ENCODE measurements at regions not wholly inside any gene's neighbourhood (a gene's known extent, or its start where the extent isn't known, plus 50 kb on each side); places are given as distances from the start of the nearest gene placed in this dataset.

GRCh38 chr4:31187979-31188378 is 467.8 kb downstream of the PCDH7 start:
- H3K36me3 ChIP-seq = no peaks in the 10 kb centered on the region
- no peak overlapping the region for H3K4me3 ChIP-seq
- H3K4me2 ChIP-seq = no peak overlapping the region
- no peak overlapping the region for H3K27ac ChIP-seq
- H3K9me3 ChIP-seq (ENCODE audit: low read depth) = peaks cover 8% of the 10 kb centered on the region
- H3K27me3 ChIP-seq = no peaks in the 10 kb centered on the region
- Mint-ChIP-seq H3K27ac (peak overlapping the region; percentile 44), H3K4me3 (no peak overlapping the region), H3K36me3 (no peaks in the 10 kb centered on the region), H3K9me3 (peaks cover 12% of the 10 kb centered on the region), H3K27me3 (ENCODE audit: insufficient read depth, low read depth) (no peaks in the 10 kb centered on the region), H3K4me1 (peaks cover 2% of the 10 kb centered on the region)
- H3F3A ChIP-seq (ENCODE audit: low read depth) = no peaks in the 10 kb centered on the region
- peaks cover 16% of the 10 kb centered on the region for H3K4me1 ChIP-seq
- no peak overlapping the region for H2AFZ ChIP-seq (replicated peaks)
- H3K9ac ChIP-seq = no peak overlapping the region
- no peak for DNase-seq (ENCODE audit: low spot score)
- TF ChIP-seq EZH2 (IDR thresholded peaks at IDR 0.05) = no peak
- no peak for TF ChIP-seq CTCF (IDR thresholded peaks at IDR 0.05)
- no peak for TF ChIP-seq EZH2phosphoT487 (IDR thresholded peaks at IDR 0.05)
- H3K79me2 ChIP-seq (ENCODE audit: low read depth) = no peaks in the 10 kb centered on the region
- H4K20me1 ChIP-seq (ENCODE audit: low read depth) = no peaks in the 10 kb centered on the region

- no peak for DNase-seq (ENCODE audit: low spot score)
- Histone ChIP-seq H3K4me2 (no peak overlapping the region), H3K79me2 (ENCODE audit: low read depth) (no peaks in the 10 kb centered on the region), H3K27ac (no peak overlapping the region), H3K9me3 (ENCODE audit: low read depth) (peaks cover 8% of the 10 kb centered on the region), H3F3A (ENCODE audit: low read depth) (no peaks in the 10 kb centered on the region), H3K36me3 (no peaks in the 10 kb centered on the region), H3K27me3 (no peaks in the 10 kb centered on the region), H3K4me1 (peaks cover 16% of the 10 kb centered on the region), H2AFZ (replicated peaks) (no peak overlapping the region), H4K20me1 (ENCODE audit: low read depth) (no peaks in the 10 kb centered on the region), H3K4me3 (no peak overlapping the region), H3K9ac (no peak overlapping the region)
- peaks cover 5% of the 10 kb centered on the region for H3K9me3 Mint-ChIP-seq
- no peaks in the 10 kb centered on the region for H3K36me3 Mint-ChIP-seq
- H3K27ac Mint-ChIP-seq = no peak overlapping the region
- no peak overlapping the region for H3K4me3 Mint-ChIP-seq
- TF ChIP-seq EZH2phosphoT487 (IDR thresholded peaks at IDR 0.05) = no peak
- no peaks in the 10 kb centered on the region for H3K27me3 Mint-ChIP-seq (ENCODE audit: insufficient read depth, low read depth)
- peaks cover 2% of the 10 kb centered on the region for H3K4me1 Mint-ChIP-seq
Observed at GRCh38 chr4:31189938-31190337, 469.8 kb downstream of the PCDH7 start.

GRCh38 chr4:31190671-31191070 is 470.5 kb downstream of the PCDH7 start:
- no peaks in the 10 kb centered on the region for H3K36me3 Mint-ChIP-seq
- H3K4me3 ChIP-seq = no peak overlapping the region
- H3K4me3 Mint-ChIP-seq = no peak overlapping the region
- DNase-seq (ENCODE audit: low spot score) = peak; percentile 9
- no peaks in the 10 kb centered on the region for H3K27me3 ChIP-seq
- peaks cover under 1% of the 10 kb centered on the region for H3K9me3 Mint-ChIP-seq
- H2AFZ ChIP-seq (replicated peaks) = no peak overlapping the region
- peaks cover 8% of the 10 kb centered on the region for H3K9me3 ChIP-seq (ENCODE audit: low read depth)
- peaks cover 2% of the 10 kb centered on the region for H3K4me1 Mint-ChIP-seq
- no peak overlapping the region for H3K9ac ChIP-seq
- no peak overlapping the region for H3K27ac Mint-ChIP-seq
- TF ChIP-seq EZH2phosphoT487 (IDR thresholded peaks at IDR 0.05) (no peak), CTCF (IDR thresholded peaks at IDR 0.05) (no peak)
- H4K20me1 ChIP-seq (ENCODE audit: low read depth) = no peaks in the 10 kb centered on the region
- H3K79me2 ChIP-seq (ENCODE audit: low read depth) = no peaks in the 10 kb centered on the region
- no peaks in the 10 kb centered on the region for H3K36me3 ChIP-seq
- peak overlapping the region; percentile 36 for H3K4me2 ChIP-seq
- peaks cover 16% of the 10 kb centered on the region for H3K4me1 ChIP-seq
- H3K27ac ChIP-seq = no peak overlapping the region
- H3K27me3 Mint-ChIP-seq (ENCODE audit: insufficient read depth, low read depth) = no peaks in the 10 kb centered on the region
- H3F3A ChIP-seq (ENCODE audit: low read depth) = no peaks in the 10 kb centered on the region

- Histone ChIP-seq H3K27me3 (no peaks in the 10 kb centered on the region), H4K20me1 (ENCODE audit: low read depth) (no peaks in the 10 kb centered on the region), H3F3A (ENCODE audit: low read depth) (no peaks in the 10 kb centered on the region), H3K27ac (no peak overlapping the region), H2AFZ (replicated peaks) (no peak overlapping the region), H3K79me2 (ENCODE audit: low read depth) (no peaks in the 10 kb centered on the region), H3K9me3 (ENCODE audit: low read depth) (peaks cover 2% of the 10 kb centered on the region), H3K4me1 (peaks cover 16% of the 10 kb centered on the region), H3K4me2 (no peak overlapping the region), H3K4me3 (no peak overlapping the region), H3K36me3 (no peaks in the 10 kb centered on the region), H3K9ac (no peak overlapping the region)
- H3K27me3 Mint-ChIP-seq (ENCODE audit: insufficient read depth, low read depth) = peaks cover 3% of the 10 kb centered on the region
- TF ChIP-seq EZH2phosphoT487 (IDR thresholded peaks at IDR 0.05) (no peak), EZH2 (IDR thresholded peaks at IDR 0.05) (no peak), CTCF (IDR thresholded peaks at IDR 0.05) (no peak)
- H3K4me3 Mint-ChIP-seq = no peak overlapping the region
- no peak overlapping the region for H3K27ac Mint-ChIP-seq
- H3K36me3 Mint-ChIP-seq = no peaks in the 10 kb centered on the region
- peaks cover 2% of the 10 kb centered on the region for H3K4me1 Mint-ChIP-seq
- H3K9me3 Mint-ChIP-seq = peaks cover 8% of the 10 kb centered on the region
- no peak for DNase-seq (ENCODE audit: low spot score)
Observed at GRCh38 chr4:31192341-31192740, 472.2 kb downstream of the PCDH7 start.

All from neural progenitor cell (in vitro differentiated cells).